Neural progenitor cell (in vitro differentiated cells): ENCODE measurements at regions not wholly inside any gene's neighbourhood (a gene's known extent, or its start where the extent isn't known, plus 50 kb on each side); places are given as distances from the start of the nearest gene placed in this dataset.
"Not testable (repeated sequence)": the region's sequence is repeated elsewhere in the genome, so short reads cannot be mapped to it uniquely, and the experiment has no call there.

Experiments used
- EZH2 ChIP-seq: fragments of 200-600 bp; sonication (generic); IDR thresholded peaks from 2 replicates; pipeline ENCODE4 v1.6.1; 2017; ENCODE audit warnings: antibody characterized with exemption, mild to moderate bottlenecking, moderate library complexity
- TF ChIP-seq, protein P1 (sequence below): fragments of 200-600 bp; sonication (generic); IDR thresholded peaks from 2 replicates; pipeline ENCODE4 v1.5.1; 2017; ENCODE audit warnings: antibody characterized with exemption, mild to moderate bottlenecking

DNA sequence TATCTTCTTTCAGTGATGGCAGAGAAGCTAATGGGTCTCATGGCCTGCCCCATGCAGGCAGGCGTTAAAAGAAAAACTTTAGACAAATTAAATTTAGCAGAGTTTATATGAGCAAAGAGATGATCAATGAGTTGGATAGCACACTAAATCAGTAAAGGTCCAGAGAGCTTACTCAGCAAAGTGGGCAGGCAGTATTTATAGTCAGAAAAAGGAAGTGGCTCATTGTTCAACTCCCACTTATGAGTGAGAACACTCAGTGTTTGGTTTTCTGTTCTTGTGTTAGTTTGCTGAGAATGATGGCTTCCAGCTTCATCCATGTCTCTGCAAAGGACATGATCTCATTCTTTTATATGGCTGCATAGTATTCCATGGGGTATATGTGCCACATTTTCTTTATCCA, 128.5 kb upstream of the UFM1 start:
- TF ChIP-seq, protein P1, sequence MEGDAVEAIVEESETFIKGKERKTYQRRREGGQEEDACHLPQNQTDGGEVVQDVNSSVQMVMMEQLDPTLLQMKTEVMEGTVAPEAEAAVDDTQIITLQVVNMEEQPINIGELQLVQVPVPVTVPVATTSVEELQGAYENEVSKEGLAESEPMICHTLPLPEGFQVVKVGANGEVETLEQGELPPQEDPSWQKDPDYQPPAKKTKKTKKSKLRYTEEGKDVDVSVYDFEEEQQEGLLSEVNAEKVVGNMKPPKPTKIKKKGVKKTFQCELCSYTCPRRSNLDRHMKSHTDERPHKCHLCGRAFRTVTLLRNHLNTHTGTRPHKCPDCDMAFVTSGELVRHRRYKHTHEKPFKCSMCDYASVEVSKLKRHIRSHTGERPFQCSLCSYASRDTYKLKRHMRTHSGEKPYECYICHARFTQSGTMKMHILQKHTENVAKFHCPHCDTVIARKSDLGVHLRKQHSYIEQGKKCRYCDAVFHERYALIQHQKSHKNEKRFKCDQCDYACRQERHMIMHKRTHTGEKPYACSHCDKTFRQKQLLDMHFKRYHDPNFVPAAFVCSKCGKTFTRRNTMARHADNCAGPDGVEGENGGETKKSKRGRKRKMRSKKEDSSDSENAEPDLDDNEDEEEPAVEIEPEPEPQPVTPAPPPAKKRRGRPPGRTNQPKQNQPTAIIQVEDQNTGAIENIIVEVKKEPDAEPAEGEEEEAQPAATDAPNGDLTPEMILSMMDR: not testable (repeated sequence)
- TF ChIP-seq EZH2: not testable (repeated sequence)
